GM21526 (cell line): ENCODE measurements at regions not wholly inside any gene's neighbourhood (a gene's known extent, or its start where the extent isn't known, plus 50 kb on each side); places are given as distances from the start of the nearest gene placed in this dataset.
"Not testable (repeated sequence)": the region's sequence is repeated elsewhere in the genome, so short reads cannot be mapped to it uniquely, and the experiment has no call there.

Experiments
- ATAC-seq: cut with Tn5 transposase; IDR thresholded peaks from one replicate; pipeline ENCODE4 v1.9.1; 2021; ENCODE audit warnings: moderate library complexity; ENCODE audit not compliant: unreplicated experiment, low FRiP score

DNA sequence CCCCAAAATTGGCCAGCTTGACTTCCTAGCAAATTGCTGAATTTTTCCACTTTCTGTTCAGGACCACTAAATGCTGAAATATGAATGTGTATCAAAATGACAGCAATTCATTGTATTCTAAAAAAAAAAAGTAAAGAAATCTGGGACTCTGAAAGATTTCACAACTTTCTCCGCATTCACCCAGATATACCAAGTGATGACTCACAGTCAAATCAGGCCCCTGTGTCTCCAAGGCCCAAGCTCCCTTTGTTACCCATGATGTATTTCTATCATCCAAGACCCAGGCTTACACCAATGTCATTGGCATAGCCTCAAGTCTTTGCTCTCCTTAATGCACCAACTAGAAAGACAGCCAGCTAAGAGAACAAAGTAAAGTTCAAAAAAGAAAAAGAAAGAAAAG lies 493.9 kb downstream of the NTRK2 start:
- ATAC-seq, result no peak

DNA sequence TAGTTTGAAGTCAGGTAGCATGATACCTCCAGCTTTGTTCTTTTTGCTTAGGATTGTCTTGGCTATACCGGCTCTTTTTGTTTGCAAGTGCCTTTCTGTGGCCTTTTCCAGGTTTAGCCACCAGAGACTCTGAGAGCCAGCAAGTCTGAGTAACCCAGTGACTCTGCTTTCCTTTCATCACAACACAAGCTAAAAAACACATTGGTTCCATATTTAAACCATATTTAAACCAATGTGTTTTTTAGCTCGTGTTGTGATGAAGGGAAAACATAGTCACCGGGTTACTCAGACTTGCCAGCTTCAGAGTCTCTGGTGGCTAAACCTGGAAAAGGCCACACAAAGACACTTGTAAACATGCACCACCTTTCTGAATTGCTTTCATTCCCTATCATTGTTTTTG lies 493.3 kb downstream of the NTRK2 start:
- ATAC-seq, result no peak

DNA sequence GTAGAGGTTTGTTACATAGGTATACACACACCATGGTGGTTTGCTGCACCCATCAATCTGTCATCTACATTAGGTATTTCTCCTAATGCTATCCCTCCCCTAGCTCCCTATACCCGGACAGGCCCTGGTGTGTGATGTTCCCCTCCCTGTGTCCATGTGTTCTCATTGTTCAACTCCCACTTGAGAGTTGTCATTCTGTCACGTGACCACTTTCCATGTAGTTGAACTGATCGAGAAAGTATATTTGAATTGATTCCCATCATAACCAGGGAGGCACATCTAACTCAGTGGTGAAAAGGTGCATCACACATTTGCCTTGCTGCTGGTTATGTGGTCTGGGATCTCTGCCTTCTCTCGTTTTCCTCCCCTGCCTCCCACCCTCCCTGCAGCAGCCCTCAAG lies 491.4 kb downstream of the NTRK2 start:
- not testable (repeated sequence) for ATAC-seq

DNA sequence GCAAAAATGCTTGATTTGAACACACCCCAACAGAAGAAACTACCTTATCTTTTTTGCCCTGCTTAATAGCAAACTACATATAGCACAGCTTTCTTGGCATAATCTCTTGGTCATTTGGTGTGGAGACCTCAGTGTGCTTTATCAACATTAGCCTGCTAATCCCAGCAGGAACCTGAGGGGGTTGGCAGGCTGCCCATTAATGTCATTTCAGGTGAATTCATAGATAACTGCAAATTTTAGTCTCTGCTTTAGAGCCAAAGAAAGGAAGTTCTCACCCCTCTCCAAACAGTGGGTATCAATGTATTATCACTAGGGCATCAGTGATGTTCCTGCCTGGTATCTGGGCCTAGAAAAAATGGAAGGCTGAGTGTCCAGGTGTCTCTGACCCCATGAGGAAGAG lies 489.0 kb downstream of the NTRK2 start:
- ATAC-seq, result no peak

DNA sequence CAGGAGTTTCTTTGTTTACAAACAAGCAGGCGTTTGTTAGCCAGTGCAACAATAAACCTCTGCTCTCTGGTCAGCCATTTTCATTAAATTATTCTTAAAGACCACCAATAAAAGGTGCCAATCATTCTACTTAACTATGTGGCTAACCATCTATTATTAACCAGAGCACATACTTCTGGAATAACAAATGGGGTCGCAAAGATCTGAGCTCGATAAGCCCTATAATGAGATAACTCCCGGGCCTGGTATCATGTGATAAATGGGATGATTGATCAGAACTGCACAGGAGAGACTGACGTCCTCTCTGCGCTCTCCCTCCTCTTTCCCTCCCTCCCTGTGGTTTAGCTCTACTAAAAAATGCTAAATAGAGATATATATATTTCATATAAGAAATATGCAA lies 488.2 kb downstream of the NTRK2 start:
- no peak for ATAC-seq

DNA sequence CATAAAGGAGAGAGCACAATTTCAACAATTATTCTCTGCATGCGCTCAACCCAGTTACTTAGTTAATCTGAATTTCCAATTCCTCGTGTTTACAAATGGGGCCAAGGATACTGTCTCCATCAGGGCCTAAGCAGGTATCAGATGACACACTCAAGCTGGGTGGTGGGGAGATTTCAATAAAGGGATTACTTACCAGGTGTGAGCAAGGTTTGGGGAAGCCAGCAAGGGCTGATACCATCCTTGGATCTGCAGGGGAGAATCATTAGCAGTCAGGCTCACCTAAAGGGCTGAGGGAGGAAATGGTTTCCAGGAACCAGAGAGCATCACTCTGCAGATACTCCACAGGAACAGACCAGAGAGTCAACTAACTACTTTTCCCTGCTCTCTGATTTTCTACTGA lies 487.1 kb downstream of the NTRK2 start:
- no peak for ATAC-seq

DNA sequence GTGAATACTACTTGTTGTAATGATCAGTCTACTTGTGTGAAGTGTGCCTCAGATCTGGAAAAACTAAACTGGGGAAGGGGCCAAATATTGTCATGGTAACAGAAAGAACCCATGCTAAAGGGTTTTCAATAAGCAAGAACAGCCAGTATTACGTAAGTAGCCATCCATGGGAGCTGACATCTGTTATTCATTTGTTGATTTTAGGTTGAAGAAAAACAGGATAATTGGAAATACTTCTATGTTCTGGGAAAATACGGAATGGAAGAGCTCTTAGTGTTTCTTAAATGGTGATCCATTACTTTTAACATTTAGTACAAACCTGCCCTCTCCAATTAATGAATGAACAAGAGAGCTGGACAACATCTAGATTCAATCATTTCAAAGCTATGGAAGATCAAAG lies 485.8 kb downstream of the NTRK2 start:
- ATAC-seq, result no peak

DNA sequence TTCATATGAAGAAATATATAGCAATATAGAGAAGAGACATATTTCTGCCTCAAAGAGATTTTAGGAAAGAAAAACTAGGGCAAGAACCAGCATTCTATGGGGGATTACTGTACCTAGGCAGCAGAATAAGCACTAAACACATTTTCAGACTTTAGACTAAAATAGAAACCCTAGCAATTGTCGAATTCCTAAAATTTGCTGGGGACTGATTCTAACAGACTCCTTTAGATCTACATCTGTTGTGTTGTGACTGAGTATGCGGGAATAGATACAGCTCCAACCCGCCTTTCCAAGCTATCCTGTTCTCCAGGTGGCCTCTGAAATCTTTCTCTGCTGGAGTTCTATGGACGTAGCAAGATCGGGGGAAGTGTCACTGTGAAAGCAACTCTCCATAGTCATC lies 482.2 kb downstream of the NTRK2 start:
- ATAC-seq, result no peak

DNA sequence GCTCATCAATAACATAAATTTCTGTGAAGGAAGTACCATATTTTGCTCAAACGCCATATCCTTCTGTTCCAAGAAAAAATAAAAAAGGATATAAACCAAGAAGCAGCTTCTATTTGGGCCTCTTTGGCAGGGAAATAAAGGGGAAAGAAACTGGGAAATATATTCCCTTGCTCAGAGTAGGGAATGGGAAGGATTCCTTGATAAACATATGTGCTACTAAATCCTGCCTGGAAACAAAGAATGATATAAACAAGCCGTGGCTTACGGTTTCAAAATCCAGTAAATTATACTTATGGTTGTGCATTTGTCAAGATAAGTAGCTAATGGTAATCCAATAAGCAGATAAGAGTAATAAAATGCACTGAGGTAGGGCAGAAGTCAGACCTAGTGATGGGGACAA lies 481.6 kb downstream of the NTRK2 start:
- no peak for ATAC-seq

DNA sequence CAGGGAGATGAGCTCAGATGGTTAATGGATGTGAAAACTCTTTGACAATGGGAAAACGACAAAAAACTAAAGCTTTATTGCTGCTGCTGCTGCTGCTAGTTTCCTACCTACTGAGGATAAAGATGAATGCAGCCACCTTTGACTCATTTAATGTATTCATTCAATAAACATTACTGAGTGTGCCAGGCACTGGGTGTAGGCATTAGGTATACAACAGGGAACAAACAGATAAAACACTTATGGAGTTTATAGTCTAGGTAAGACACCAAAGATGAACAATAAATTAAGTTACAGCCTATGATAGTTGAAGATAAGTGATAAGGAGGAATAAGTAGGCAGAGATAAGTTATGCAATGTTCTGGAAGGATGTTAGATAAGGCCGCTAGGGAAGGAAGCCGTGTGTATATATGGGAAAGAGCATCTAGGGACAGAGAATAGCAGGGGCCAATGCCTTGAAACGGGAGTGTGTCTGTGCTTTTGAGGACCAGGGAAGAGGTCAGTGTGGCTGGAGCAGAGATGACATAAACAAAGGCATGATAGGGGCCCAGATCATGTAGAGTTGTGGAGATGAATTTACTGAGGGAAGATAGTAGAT lies 477.6 kb downstream of the NTRK2 start:
- no peak for ATAC-seq

DNA sequence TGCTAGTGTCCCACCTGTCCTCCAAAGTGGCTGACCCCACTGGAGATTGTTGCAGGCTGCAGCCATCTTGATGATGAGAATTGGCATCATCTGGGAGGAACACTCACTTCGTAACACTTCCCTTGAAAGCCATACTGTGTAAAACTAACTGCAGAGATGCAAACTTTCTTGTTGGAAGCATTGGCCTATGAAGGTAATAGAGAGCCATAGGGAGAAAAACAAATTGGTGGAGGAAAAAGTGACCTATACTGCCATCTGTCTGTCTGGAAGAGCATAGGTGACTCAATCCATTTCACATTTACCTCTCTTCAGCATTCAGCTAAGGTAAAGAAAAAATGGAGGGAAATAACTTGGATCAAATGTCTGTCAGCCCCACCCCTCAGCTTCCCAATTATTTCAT lies 473.4 kb downstream of the NTRK2 start:
- ATAC-seq, result no peak

DNA sequence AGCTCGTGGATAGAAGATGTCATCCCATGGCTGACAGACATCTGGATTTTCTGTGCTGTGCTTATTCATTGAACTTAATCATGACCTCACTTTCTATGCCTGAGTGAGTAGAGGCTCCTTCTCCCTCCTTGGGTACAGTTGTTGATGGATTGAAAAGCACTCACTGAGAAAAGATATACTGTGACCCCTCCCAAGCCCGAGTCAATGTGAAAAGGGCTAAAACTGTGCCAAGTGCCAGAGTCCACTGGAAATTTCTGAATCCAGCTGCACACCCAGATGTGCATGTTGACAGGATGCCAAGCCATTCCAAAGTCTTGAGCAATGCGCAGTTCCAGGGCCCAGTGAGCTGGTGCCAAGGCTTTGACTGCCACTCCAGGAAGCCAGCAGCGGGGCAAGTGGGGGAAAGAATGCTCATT lies 473.0 kb downstream of the NTRK2 start:
- no peak for ATAC-seq

DNA sequence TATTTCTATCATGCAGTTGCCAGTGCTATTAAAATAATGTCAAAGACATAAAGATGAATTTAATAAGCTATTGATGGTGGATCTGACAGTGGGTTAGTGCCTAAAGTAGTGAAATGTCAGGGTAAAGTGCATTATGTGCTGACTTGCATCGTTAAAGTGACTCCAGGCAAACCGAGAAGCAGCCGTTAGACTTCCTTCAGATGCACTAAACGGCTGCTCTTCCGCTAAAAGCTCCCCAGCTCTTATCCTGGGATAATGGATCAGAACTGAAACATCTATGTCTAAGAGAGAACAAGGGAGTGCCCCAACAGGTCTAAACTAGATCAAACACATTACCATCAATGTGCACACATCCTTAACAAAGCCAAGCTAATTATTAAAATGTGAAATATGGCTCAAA lies 468.2 kb downstream of the NTRK2 start:
- ATAC-seq, result no peak

DNA sequence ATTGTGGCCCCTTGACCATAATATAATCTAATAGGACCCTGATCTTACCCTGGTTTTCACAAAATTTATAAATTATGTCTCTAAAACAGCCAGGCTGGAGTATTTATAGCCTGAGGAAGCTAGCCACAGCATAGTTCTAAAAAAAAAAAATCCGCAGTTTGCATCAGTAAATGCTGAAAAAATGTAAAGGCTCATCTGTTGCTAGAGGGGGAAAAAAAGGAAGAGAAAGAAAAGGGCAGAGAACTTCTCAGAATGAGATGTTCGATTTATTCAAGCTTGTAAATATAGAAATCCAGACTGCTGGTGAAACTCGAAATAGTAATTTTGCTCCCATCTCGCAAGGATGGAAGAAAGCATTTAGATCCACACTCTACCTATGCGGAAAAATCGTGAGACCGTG lies 467.5 kb downstream of the NTRK2 start:
- no peak for ATAC-seq

DNA sequence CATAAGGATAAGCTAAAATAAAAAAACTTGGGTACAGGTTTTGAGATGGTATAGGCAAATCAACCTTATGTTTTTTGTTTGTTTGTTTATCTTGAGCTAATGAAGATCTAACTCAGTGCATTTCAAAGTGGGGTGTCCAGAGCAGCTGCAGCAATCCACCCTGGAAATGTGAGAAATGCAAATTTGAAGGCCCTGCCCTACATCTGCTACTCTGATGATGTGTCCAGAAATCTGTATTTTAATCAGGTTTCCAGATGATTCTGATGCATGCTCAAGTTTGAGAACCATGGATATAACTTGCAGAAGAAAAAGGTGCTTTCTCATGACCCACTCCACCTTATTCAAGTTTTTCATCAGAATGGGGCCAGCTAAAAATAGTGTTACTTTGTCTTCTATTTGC lies 467.0 kb downstream of the NTRK2 start:
- ATAC-seq, result no peak

DNA sequence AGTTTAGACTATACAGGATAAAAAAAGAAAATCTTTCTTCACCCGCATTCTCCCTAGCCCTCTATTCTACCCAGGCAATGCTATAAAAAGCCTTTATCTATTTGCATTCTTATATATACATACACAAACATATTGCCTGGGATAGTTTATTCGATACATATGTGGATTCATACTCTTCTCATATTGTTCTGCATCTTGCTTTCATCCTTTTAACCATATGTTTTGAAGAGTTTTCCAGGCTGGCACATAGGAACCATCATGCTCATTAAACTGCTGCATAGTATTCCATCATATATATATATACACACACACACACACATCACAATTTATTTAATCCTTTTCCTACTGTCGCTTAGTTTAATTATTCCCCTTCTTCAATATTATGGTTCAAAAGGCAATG lies 461.2 kb downstream of the NTRK2 start:
- ATAC-seq, result no peak

DNA sequence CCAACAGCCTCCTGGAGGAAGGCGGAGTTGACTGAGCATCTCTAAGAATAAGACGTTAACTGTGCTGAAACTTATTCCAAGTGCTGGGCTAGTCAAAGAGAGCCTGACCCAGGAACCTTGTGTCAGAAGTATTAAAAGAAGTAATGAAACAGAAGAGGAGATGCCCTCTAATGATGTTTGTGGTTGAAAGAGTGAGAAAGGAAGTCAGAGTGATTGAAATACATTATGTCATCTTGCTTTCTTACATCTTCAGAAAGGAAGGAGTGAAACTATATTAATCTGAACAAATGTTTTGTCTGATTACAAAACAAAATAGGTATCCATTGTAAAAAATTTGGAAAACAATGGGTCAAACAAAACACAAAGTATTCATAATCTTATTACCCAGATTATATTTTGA lies 460.7 kb downstream of the NTRK2 start:
- no peak for ATAC-seq

DNA sequence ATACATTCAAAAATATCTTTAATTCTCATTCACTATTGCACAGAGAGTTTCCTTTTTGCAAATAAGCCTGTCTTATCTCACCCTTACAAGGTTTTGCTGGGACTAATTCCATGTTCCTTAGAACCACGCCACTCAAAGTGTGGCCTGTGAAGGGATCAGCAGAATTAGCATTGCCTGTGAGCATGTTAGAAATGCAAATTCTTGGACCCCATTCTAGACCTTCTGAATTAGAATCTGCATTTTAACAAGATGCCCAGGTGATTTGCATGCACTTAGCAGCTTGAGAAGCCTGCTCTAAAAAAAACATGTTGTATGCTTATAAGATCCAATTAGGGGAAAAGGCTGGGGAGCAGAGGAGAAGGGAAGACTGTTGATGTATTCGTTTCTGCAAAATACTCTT lies 460.0 kb downstream of the NTRK2 start:
- no peak for ATAC-seq

DNA sequence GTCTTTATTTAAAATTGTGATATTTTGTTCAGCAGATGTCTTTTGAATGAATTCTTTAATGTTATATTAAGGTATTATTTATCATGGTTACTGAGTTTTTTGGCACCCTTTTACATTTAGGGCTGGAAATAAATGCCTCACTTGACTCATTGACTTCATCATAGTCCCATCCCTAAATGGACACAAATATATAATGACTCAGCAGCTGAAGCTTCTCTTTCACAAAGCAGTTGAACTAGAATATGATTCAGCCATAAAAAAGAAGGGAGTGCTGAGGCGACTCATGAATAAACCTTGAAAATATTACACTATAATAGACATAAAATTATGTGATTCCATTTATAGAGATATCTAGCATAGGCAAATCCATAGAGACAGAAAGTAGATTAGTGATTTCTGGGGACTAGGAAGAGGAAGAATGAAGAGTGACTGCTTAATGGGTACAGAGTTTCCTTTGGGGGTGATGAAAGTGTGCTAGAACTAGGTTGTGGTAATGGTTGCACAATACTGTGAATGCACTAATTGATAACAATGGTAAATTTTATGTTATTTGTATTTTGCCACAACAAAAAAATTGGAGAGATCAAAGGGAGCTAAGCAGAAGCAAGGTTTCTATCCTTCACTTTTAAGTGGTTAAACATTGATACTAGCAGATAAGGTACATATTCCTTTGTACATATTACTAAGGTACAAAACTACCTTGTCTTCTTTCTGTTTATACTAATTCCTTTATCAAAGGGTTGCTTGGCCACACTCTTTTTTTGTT lies 449.6 kb downstream of the NTRK2 start:
- ATAC-seq, result no peak

DNA sequence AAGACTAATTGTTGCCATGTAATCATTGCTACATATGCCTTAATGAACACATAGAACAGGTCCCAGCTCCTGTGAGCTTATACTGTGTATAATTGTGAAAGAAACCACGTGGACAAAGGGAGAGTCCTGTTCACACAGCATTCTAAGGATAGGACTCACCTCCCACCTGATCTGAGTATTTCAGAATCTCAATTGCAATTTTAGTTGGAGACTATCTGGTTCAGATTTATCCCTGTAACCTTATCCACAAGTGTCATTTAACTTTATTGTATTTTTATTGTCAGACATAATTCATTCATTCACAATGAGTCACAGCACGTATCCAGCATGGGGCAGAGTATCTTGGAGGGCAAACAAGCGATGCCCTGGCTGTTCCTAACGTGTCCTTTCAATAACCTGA lies 448.3 kb downstream of the NTRK2 start:
- no peak for ATAC-seq

DNA sequence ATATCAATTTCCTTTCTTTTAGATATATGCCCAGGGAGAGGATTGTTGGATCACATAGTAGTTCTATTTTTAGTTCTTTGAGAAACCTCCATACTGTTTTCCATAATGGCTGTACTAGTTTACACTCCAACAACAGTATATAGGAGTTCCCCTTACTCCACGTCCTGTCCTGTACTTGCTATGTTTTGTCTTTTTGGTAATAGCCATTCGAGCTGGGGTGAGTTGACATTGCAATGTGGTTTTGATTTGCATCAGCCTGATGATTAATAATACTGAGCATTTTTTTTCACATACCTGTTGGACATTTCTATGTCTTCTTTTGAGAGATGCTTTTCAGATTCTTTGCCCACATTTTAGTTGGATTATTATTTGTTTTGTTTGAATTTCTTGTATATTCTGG lies 445.9 kb downstream of the NTRK2 start:
- ATAC-seq, result no peak

DNA sequence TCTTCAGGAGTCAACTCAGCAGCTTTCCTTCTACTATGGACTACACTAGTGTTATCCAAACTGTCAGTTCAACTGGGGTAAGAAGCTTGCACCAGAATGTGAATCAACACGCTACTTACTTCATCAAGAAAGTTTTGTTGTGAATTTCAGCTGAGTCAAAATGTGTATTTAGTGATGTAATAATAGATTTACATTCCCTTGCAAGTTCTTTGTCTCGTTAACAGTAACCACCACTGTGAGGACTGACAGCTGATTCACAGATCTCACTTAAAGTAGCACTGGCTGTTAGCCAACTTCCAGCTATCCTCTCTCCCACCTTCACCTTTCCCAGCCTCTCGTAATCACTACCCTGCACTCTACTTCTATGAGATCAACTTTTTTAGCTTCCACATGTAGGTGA lies 445.3 kb downstream of the NTRK2 start:
- no peak for ATAC-seq
